HEK293 (cell line): ENCODE measurements at regions not wholly inside any gene's neighbourhood (a gene's known extent, or its start where the extent isn't known, plus 50 kb on each side); places are given as distances from the start of the nearest gene placed in this dataset.
A peak's percentile ranks its signal among the peaks of the same experiment; 100 is the strongest.

ENCODE experiments used
- CTCF ChIA-PET: fragments of 350-600 bp; formaldehyde crosslinking; extraction: SDS; loops from one replicate; lab custom pipeline; 2021; ENCODE audit warnings: antibody characterized with exemption; lab: Yijun Ruan, JAX
- POLR2A ChIA-PET: fragments of 300-600 bp; formaldehyde crosslinking; extraction: SDS; loops from one replicate; lab custom pipeline; 2020; ENCODE audit warnings: antibody characterized with exemption, inconsistent platforms; lab: Yijun Ruan, JAX
- H3K27ac ChIP-seq: fragments of 200-500 bp; sonication (Bioruptor generic); 2 replicates; pipeline ENCODE4 v1.5.1; 2014; ENCODE audit warnings: low read depth, low read length, control low read depth, inconsistent platforms; ENCODE audit errors: extremely low read depth
- H3K36me3 ChIP-seq, 2 experiments: fragments of 200-500 bp in 1 of 2; sonication (Bioruptor generic) in 1 of 2; 1 replicate in 1 of 2; 2 replicates in 1 of 2; pipeline ENCODE4 v1.5.1; 2014 to 2017; ENCODE audit warnings: inconsistent platforms in 2 of 2, low read length in 2 of 2; ENCODE audit not compliant: control insufficient read depth in 2 of 2, insufficient read depth in 1 of 2
- H3K4me1 ChIP-seq: fragments of 200-500 bp; sonication (Bioruptor generic); 2 replicates; pipeline ENCODE4 v1.5.1; 2014; ENCODE audit warnings: mild to moderate bottlenecking, low read length, inconsistent platforms; ENCODE audit not compliant: control insufficient read depth, insufficient read depth
- H3K4me3 ChIP-seq: 2 replicates; pipeline ENCODE4 v1.5.1; 2011; ENCODE audit warnings: low read depth, mild to moderate bottlenecking, control low read depth, low read length, moderate library complexity
- H3K9me3 ChIP-seq: fragments of 200-500 bp; sonication (Bioruptor generic); 2 replicates; pipeline ENCODE4 v1.5.1; 2014; ENCODE audit warnings: low read depth, low read length, inconsistent platforms; ENCODE audit not compliant: control insufficient read depth, insufficient read depth
- GFI1B ChIP-seq: fragments of 450-650 bp; formaldehyde crosslinking; IDR thresholded peaks from 2 replicates; pipeline ENCODE4 v1.5.1; 2016; ENCODE audit warnings: missing biosample characterization, missing genetic modification characterization
- SALL2 ChIP-seq: fragments of 450-650 bp; formaldehyde crosslinking; IDR thresholded peaks from 2 replicates; pipeline ENCODE4 v1.5.0; 2017; ENCODE audit warnings: missing biosample characterization, mild to moderate bottlenecking, missing genetic modification characterization, borderline replicate concordance
- SP2 ChIP-seq: fragments of 450-650 bp; formaldehyde crosslinking; IDR thresholded peaks from 2 replicates; pipeline ENCODE4 v1.5.1; 2016; ENCODE audit warnings: missing biosample characterization, missing genetic modification characterization
- ZFHX2 ChIP-seq: fragments of 450-650 bp; formaldehyde crosslinking; conservative IDR thresholded peaks from 2 replicates; pipeline ENCODE4 v1.5.1; 2016; ENCODE audit warnings: missing biosample characterization, missing genetic modification characterization
- ZNF10 ChIP-seq: fragments of 450-650 bp; formaldehyde crosslinking; IDR thresholded peaks from 2 replicates; pipeline ENCODE4 v1.5.1; 2017; ENCODE audit warnings: missing biosample characterization, missing genetic modification characterization
- ZNF112 ChIP-seq: fragments of 450-650 bp; formaldehyde crosslinking; IDR thresholded peaks from 2 replicates; pipeline ENCODE4 v1.5.0; 2017; ENCODE audit warnings: missing biosample characterization, missing genetic modification characterization
- ZNF140 ChIP-seq: fragments of 450-650 bp; formaldehyde crosslinking; IDR thresholded peaks from 2 replicates; pipeline ENCODE4 v1.5.1; 2016; ENCODE audit warnings: missing biosample characterization, missing genetic modification characterization
- ZNF146 ChIP-seq: fragments of 450-650 bp; formaldehyde crosslinking; IDR thresholded peaks from 2 replicates; pipeline ENCODE4 v1.5.1; 2016; ENCODE audit warnings: missing biosample characterization, missing genetic modification characterization
- ZNF157 ChIP-seq: fragments of 450-650 bp; formaldehyde crosslinking; IDR thresholded peaks from 2 replicates; pipeline ENCODE4 v1.5.1; 2016; ENCODE audit warnings: missing biosample characterization, missing genetic modification characterization
- ZNF184 ChIP-seq: fragments of 450-650 bp; IDR thresholded peaks from 2 replicates; pipeline ENCODE4 v1.5.1; 2018; ENCODE audit warnings: missing biosample characterization, mild to moderate bottlenecking, missing genetic modification characterization
- ZNF202 ChIP-seq: fragments of 450-650 bp; formaldehyde crosslinking; IDR thresholded peaks from 2 replicates; pipeline ENCODE4 v1.5.1; 2016; ENCODE audit warnings: missing biosample characterization, missing genetic modification characterization, borderline replicate concordance
- ZNF211 ChIP-seq: fragments of 450-650 bp; formaldehyde crosslinking; IDR thresholded peaks from 2 replicates; pipeline ENCODE4 v1.5.1; 2016; ENCODE audit warnings: low read depth, missing biosample characterization, missing genetic modification characterization
- ZNF24 ChIP-seq: fragments of 450-650 bp; formaldehyde crosslinking; IDR thresholded peaks from 2 replicates; pipeline ENCODE4 v1.5.1; 2016; ENCODE audit warnings: missing biosample characterization, missing genetic modification characterization
- ZNF292 ChIP-seq: fragments of 450-650 bp; formaldehyde crosslinking; IDR thresholded peaks from 2 replicates; pipeline ENCODE4 v1.5.1; 2016; ENCODE audit warnings: low read depth, missing biosample characterization, missing genetic modification characterization, borderline replicate concordance
- ZNF394 ChIP-seq: fragments of 450-650 bp; formaldehyde crosslinking; IDR thresholded peaks from 2 replicates; pipeline ENCODE4 v1.5.1; 2016; ENCODE audit warnings: missing biosample characterization, missing genetic modification characterization, mild to moderate bottlenecking, moderate library complexity, borderline replicate concordance
- ZNF404 ChIP-seq: fragments of 450-650 bp; formaldehyde crosslinking; IDR thresholded peaks from 2 replicates; pipeline ENCODE4 v1.5.1; 2017; ENCODE audit warnings: missing biosample characterization, missing genetic modification characterization
- ZNF510 ChIP-seq: fragments of 450-650 bp; formaldehyde crosslinking; IDR thresholded peaks from 2 replicates; pipeline ENCODE4 v1.5.1; 2018; ENCODE audit warnings: mild to moderate bottlenecking, missing genetic modification characterization, missing biosample characterization; ENCODE audit not compliant: insufficient replicate concordance
- ZNF521 ChIP-seq: fragments of 450-650 bp; formaldehyde crosslinking; IDR thresholded peaks from 2 replicates; pipeline ENCODE4 v1.5.1; 2017; ENCODE audit warnings: missing biosample characterization, mild to moderate bottlenecking, missing genetic modification characterization
- ZNF600 ChIP-seq: fragments of 450-650 bp; formaldehyde crosslinking; IDR thresholded peaks from 2 replicates; pipeline ENCODE4 v1.5.1; 2016; ENCODE audit warnings: missing biosample characterization, missing genetic modification characterization
- ZNF670 ChIP-seq: fragments of 450-650 bp; formaldehyde crosslinking; IDR thresholded peaks from 2 replicates; pipeline ENCODE4 v1.5.1; 2016; ENCODE audit warnings: missing biosample characterization, missing genetic modification characterization, low read depth
- ZNF677 ChIP-seq: fragments of 450-650 bp; IDR thresholded peaks from 2 replicates; pipeline ENCODE4 v1.5.0; 2018; ENCODE audit warnings: missing biosample characterization, mild to moderate bottlenecking, missing genetic modification characterization, moderate library complexity
- ZNF76 ChIP-seq: fragments of 450-650 bp; formaldehyde crosslinking; IDR thresholded peaks from 2 replicates; pipeline ENCODE4; 2016; ENCODE audit warnings: low read depth, missing biosample characterization, missing genetic modification characterization, borderline replicate concordance
- ZNF791 ChIP-seq: fragments of 450-650 bp; formaldehyde crosslinking; IDR thresholded peaks from 2 replicates; pipeline ENCODE4 v1.5.1; 2016; ENCODE audit warnings: missing biosample characterization, missing genetic modification characterization
- TF ChIP-seq, protein P1 (sequence below): fragments of 450-650 bp; formaldehyde crosslinking; IDR thresholded peaks from 2 replicates; pipeline ENCODE4 v1.5.1; 2016; ENCODE audit warnings: missing biosample characterization, missing genetic modification characterization
- TF ChIP-seq, protein P2 (sequence below): fragments of 450-650 bp; formaldehyde crosslinking; conservative IDR thresholded peaks from 2 replicates; pipeline ENCODE4 v1.5.1; 2016; ENCODE audit warnings: low read depth, missing biosample characterization, missing genetic modification characterization
- TF ChIP-seq, protein P3 (sequence below): fragments of 450-650 bp; formaldehyde crosslinking; IDR thresholded peaks from 2 replicates; pipeline ENCODE4 v1.5.1; 2017; ENCODE audit warnings: missing biosample characterization, missing genetic modification characterization

DNA sequence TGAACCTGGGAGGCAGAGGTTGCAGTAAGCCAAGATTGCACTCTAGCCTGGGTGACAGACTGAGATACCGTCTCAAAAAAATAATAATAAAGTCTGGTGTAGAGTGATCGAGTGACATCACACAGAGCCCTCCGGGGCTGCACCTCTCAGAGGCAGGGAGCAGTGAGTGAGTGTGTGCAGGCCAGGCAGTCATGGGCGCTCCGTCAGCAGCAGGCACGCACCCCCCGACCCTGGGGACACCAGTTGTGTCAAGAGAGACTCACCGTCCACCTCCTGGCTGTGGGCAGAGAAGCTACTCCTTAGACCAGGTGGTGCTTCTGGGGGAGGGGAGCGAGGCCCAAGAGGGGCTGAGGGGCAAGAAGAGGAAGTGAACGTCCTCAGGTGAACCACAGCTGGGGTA is 91.8 kb downstream of the SIK1 start:
- Histone ChIP-seq H3K36me3 (no peaks in the 10 kb centered on the region), H3K4me3 (no peak overlapping the region), H3K4me1 (no peaks in the 10 kb centered on the region), H3K9me3 (no peaks in the 10 kb centered on the region), H3K27ac (no peak overlapping the region)
- POLR2A ChIA-PET = no interaction called here
- CTCF ChIA-PET = interaction anchor here (0.5 kb wide), 1 partner anchor 17 kb away, joined by 3 read pairs; no protein-coding TSS in a partner anchor
- TF ChIP-seq ZNF670 (tag by site-specific recombination) (no peak), ZNF394 (tag by site-specific recombination) (no peak), SP2 (tag by site-specific recombination) (no peak), ZNF510 (tag by site-specific recombination) (no peak), SALL2 (tag by site-specific recombination) (no peak), ZNF184 (tag by site-specific recombination) (no peak), ZNF404 (tag by site-specific recombination) (no peak), ZNF211 (no peak), ZNF76 (no peak), ZNF600 (tag by site-specific recombination) (no peak), ZNF140 (tag by site-specific recombination) (no peak), GFI1B (tag by site-specific recombination) (no peak), ZNF677 (tag by site-specific recombination) (no peak), ZNF157 (no peak), ZNF10 (tag by site-specific recombination) (no peak), ZNF146 (tag by site-specific recombination) (no peak)
- TF ChIP-seq, protein P1, sequence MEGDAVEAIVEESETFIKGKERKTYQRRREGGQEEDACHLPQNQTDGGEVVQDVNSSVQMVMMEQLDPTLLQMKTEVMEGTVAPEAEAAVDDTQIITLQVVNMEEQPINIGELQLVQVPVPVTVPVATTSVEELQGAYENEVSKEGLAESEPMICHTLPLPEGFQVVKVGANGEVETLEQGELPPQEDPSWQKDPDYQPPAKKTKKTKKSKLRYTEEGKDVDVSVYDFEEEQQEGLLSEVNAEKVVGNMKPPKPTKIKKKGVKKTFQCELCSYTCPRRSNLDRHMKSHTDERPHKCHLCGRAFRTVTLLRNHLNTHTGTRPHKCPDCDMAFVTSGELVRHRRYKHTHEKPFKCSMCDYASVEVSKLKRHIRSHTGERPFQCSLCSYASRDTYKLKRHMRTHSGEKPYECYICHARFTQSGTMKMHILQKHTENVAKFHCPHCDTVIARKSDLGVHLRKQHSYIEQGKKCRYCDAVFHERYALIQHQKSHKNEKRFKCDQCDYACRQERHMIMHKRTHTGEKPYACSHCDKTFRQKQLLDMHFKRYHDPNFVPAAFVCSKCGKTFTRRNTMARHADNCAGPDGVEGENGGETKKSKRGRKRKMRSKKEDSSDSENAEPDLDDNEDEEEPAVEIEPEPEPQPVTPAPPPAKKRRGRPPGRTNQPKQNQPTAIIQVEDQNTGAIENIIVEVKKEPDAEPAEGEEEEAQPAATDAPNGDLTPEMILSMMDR = no peak
- TF ChIP-seq, protein P2, sequence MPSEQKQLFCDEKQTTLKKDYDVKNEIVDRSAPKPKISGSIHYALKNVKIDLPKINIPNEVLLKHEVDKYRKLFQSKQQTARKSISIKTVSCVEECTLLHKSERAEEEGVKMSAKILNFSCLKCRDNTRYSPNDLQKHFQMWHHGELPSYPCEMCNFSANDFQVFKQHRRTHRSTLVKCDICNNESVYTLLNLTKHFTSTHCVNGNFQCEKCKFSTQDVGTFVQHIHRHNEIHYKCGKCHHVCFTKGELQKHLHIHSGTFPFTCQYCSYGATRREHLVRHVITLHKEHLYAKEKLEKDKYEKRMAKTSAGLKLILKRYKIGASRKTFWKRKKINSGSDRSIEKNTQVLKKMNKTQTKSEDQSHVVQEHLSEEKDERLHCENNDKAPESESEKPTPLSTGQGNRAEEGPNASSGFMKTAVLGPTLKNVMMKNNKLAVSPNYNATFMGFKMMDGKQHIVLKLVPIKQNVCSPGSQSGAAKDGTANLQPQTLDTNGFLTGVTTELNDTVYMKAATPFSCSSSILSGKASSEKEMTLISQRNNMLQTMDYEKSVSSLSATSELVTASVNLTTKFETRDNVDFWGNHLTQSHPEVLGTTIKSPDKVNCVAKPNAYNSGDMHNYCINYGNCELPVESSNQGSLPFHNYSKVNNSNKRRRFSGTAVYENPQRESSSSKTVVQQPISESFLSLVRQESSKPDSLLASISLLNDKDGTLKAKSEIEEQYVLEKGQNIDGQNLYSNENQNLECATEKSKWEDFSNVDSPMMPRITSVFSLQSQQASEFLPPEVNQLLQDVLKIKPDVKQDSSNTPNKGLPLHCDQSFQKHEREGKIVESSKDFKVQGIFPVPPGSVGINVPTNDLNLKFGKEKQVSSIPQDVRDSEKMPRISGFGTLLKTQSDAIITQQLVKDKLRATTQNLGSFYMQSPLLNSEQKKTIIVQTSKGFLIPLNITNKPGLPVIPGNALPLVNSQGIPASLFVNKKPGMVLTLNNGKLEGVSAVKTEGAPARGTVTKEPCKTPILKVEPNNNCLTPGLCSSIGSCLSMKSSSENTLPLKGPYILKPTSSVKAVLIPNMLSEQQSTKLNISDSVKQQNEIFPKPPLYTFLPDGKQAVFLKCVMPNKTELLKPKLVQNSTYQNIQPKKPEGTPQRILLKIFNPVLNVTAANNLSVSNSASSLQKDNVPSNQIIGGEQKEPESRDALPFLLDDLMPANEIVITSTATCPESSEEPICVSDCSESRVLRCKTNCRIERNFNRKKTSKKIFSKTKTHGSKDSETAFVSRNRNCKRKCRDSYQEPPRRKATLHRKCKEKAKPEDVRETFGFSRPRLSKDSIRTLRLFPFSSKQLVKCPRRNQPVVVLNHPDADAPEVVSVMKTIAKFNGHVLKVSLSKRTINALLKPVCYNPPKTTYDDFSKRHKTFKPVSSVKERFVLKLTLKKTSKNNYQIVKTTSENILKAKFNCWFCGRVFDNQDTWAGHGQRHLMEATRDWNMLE (tag by site-specific recombination) = no peak

DNA sequence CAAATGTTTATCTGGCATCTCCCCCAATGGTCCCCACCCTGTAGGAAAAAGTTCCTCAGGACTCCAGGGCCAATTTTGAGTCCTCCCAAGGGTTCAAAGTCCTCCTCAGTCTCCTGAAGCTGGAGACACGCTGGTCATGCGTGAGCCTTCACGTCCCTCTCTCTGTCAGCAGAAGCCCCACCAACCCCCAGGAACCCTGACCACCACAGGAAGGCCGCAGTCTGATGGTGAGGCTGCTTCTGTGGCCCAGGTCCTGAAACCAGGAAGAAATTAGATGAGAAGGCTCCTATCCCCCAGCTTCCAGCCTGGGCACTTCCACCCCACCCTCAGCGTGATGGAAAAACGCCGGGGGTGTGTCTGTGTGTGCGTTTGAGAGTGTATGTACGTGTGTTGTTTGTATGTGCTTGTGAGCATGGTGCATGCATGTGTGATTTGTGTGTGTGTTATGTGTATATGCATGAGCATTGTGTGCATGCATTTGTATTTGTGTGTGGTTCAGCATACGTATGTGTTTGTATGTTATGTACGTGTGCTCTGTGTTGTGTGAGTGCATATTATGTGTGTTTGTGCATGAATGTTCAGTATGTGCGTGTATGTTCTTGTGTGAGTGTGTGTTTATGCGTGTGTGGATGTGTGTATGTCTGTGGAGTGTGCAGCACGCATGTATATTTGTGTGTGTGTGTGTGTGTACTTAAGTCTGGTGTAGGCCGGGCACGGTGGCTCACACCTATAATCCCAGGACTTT is 92.5 kb downstream of the SIK1 start:
- no peak overlapping the region for H3K27ac ChIP-seq
- H3K4me1 ChIP-seq = no peaks in the 10 kb centered on the region
- H3K4me3 ChIP-seq = no peak overlapping the region
- POLR2A ChIA-PET = interaction anchor here (0.9 to 1.1 kb wide), 3 partner anchors 9 to 14 kb away, joined by 3 to 5 read pairs (median 4); no protein-coding TSS in a partner anchor
- CTCF ChIA-PET = interaction anchor here (0.5 to 0.7 kb wide), 2 partner anchors 16 to 311 kb away, joined by 3 to 4 read pairs; no protein-coding TSS in a partner anchor
- H3K9me3 ChIP-seq = no peaks in the 10 kb centered on the region
- H3K36me3 ChIP-seq = no peaks in the 10 kb centered on the region
- TF ChIP-seq ZFHX2 (tag by site-specific recombination) (0 out of 2 replicates have a peak, but pooled peaks have one; percentile 9), ZNF521 (tag by site-specific recombination) (0 out of 2 replicates have a peak, but pooled peaks have one; percentile 56), ZNF24 (tag by site-specific recombination) (no peak), ZNF292 (tag by site-specific recombination) (no peak), ZNF112 (tag by site-specific recombination) (0 out of 2 replicates have a peak, but pooled peaks have one; percentile 15), ZNF202 (no peak), ZNF791 (no peak)
- TF ChIP-seq, protein P3, sequence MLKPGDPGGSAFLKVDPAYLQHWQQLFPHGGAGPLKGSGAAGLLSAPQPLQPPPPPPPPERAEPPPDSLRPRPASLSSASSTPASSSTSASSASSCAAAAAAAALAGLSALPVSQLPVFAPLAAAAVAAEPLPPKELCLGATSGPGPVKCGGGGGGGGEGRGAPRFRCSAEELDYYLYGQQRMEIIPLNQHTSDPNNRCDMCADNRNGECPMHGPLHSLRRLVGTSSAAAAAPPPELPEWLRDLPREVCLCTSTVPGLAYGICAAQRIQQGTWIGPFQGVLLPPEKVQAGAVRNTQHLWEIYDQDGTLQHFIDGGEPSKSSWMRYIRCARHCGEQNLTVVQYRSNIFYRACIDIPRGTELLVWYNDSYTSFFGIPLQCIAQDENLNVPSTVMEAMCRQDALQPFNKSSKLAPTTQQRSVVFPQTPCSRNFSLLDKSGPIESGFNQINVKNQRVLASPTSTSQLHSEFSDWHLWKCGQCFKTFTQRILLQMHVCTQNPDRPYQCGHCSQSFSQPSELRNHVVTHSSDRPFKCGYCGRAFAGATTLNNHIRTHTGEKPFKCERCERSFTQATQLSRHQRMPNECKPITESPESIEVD (tag by site-specific recombination) = no peak
